ENCODE measurements at regions not wholly inside any gene's neighbourhood (a gene's known extent, or its start where the extent isn't known, plus 50 kb on each side); places are given as distances from the start of the nearest gene placed in this dataset.

DNA sequence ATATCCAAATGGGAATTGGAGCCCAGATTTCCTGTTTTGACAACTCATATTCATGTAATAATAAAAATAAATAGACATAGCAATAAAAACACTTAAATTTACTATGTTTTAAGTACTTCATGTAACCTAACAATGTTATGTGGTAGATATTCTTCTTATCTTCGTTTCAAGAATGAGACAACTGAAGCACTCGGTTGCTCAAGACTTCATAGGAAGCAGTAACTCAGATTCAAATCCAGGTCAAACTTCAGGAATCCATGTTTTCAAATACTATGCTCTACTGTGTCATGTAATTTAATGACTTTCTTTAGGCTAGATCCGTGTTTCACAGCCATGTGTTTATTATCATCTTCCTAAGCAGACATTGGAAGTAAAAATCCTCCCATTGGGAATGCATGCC is 492.2 kb downstream of the CNTN3 start:
- H3K9me3 ChIP-seq (ENCODE audit: control insufficient read depth in 4 of 4, low read length in 3 of 4), result peaks cover 0 to 1% (median 0%) of the 10 kb centered on the region in 4 donors
- DNase-seq (ENCODE audit: low spot score), result no peak
- no peaks in the 10 kb centered on the region for H3K27me3 ChIP-seq (ENCODE audit: control insufficient read depth in 4 of 4, insufficient read depth in 4 of 4, low read length in 3 of 4)
- H3K4me1 ChIP-seq (ENCODE audit: control insufficient read depth in 4 of 4, insufficient read depth in 4 of 4, low read length in 3 of 4), result no peaks in the 10 kb centered on the region
- H3K9ac ChIP-seq (ENCODE audit: low read depth in 1 of 2, low read length in 2 of 2), result no peak overlapping the region
- TF ChIP-seq MAX (IDR thresholded peaks at IDR 0.05) (no peak), GABPA (IDR thresholded peaks at IDR 0.05 in 1 of 2, conservative IDR thresholded peaks at IDR 0.05 in 1 of 2) (no peak), NR2F2 (IDR thresholded peaks at IDR 0.05) (no peak), FOXA1 (IDR thresholded peaks at IDR 0.05) (no peak), TAF1 (conservative IDR thresholded peaks at IDR 0.05) (no peak), YY1 (IDR thresholded peaks at IDR 0.05) (no peak), HNF4A (conservative IDR thresholded peaks at IDR 0.05) (no peak), SP1 (IDR thresholded peaks at IDR 0.05) (no peak)
- TF ChIP-seq, protein P1, sequence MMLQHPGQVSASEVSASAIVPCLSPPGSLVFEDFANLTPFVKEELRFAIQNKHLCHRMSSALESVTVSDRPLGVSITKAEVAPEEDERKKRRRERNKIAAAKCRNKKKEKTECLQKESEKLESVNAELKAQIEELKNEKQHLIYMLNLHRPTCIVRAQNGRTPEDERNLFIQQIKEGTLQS (IDR thresholded peaks at IDR 0.05), result no peak
- TF ChIP-seq, protein P2, sequence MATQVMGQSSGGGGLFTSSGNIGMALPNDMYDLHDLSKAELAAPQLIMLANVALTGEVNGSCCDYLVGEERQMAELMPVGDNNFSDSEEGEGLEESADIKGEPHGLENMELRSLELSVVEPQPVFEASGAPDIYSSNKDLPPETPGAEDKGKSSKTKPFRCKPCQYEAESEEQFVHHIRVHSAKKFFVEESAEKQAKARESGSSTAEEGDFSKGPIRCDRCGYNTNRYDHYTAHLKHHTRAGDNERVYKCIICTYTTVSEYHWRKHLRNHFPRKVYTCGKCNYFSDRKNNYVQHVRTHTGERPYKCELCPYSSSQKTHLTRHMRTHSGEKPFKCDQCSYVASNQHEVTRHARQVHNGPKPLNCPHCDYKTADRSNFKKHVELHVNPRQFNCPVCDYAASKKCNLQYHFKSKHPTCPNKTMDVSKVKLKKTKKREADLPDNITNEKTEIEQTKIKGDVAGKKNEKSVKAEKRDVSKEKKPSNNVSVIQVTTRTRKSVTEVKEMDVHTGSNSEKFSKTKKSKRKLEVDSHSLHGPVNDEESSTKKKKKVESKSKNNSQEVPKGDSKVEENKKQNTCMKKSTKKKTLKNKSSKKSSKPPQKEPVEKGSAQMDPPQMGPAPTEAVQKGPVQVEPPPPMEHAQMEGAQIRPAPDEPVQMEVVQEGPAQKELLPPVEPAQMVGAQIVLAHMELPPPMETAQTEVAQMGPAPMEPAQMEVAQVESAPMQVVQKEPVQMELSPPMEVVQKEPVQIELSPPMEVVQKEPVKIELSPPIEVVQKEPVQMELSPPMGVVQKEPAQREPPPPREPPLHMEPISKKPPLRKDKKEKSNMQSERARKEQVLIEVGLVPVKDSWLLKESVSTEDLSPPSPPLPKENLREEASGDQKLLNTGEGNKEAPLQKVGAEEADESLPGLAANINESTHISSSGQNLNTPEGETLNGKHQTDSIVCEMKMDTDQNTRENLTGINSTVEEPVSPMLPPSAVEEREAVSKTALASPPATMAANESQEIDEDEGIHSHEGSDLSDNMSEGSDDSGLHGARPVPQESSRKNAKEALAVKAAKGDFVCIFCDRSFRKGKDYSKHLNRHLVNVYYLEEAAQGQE (IDR thresholded peaks at IDR 0.05), result no peak
- H3K4me3 ChIP-seq (ENCODE audit: low read depth in 1 of 3, low read length in 3 of 3), result no peak overlapping the region
- WGBS, result 57% methylated on average over 3 of the region's 3 CpGs
- H3K27ac ChIP-seq (ENCODE audit: low read depth in 1 of 2, low read length in 2 of 2), result no peak overlapping the region
- H3K36me3 ChIP-seq (ENCODE audit: control insufficient read depth in 4 of 4, insufficient read depth in 3 of 4, low read depth in 1 of 4, low read length in 3 of 4), result no peaks in the 10 kb centered on the region

- Histone ChIP-seq H3K4me3 (ENCODE audit: low read depth in 1 of 3, low read length in 3 of 3) (no peak overlapping the region), H3K9ac (ENCODE audit: low read depth in 1 of 2, low read length in 2 of 2) (no peak overlapping the region), H3K27me3 (ENCODE audit: control insufficient read depth in 4 of 4, insufficient read depth in 4 of 4, low read length in 3 of 4) (no peaks in the 10 kb centered on the region), H3K9me3 (ENCODE audit: control insufficient read depth in 4 of 4, low read length in 3 of 4) (peaks cover 0 to 1% (median 0%) of the 10 kb centered on the region in 4 donors), H3K4me1 (ENCODE audit: control insufficient read depth in 4 of 4, insufficient read depth in 4 of 4, low read length in 3 of 4) (no peaks in the 10 kb centered on the region), H3K36me3 (ENCODE audit: control insufficient read depth in 4 of 4, insufficient read depth in 3 of 4, low read depth in 1 of 4, low read length in 3 of 4) (no peaks in the 10 kb centered on the region), H3K27ac (ENCODE audit: low read depth in 1 of 2, low read length in 2 of 2) (no peak overlapping the region)
- no peak for DNase-seq (ENCODE audit: low spot score)
- 51% methylated on average over 1 of the region's 1 CpG for WGBS
- TF ChIP-seq, protein P1 (IDR thresholded peaks at IDR 0.05), result no peak
- TF ChIP-seq TAF1 (conservative IDR thresholded peaks at IDR 0.05) (no peak), SP1 (IDR thresholded peaks at IDR 0.05) (no peak), RAD21 (IDR thresholded peaks at IDR 0.05) (no peak), HNF4A (conservative IDR thresholded peaks at IDR 0.05) (no peak), GABPA (IDR thresholded peaks at IDR 0.05 in 1 of 2, conservative IDR thresholded peaks at IDR 0.05 in 1 of 2) (no peak), RXRA (IDR thresholded peaks at IDR 0.05) (no peak), JUND (IDR thresholded peaks at IDR 0.05) (no peak), NR2F2 (IDR thresholded peaks at IDR 0.05) (no peak), FOXA2 (IDR thresholded peaks at IDR 0.05) (no peak), ZBTB33 (IDR thresholded peaks at IDR 0.05) (no peak), HNF4G (IDR thresholded peaks at IDR 0.05) (no peak), EGR1 (IDR thresholded peaks at IDR 0.05; ENCODE audit: low read depth in 2 of 2) (no peak), FOXA1 (IDR thresholded peaks at IDR 0.05) (no peak)
- TF ChIP-seq, protein P2 (IDR thresholded peaks at IDR 0.05), result no peak
Observed at GRCh38 chr3:74121761-74122160, 492.7 kb downstream of the CNTN3 start.
